Osteocyte (in vitro differentiated cells): ENCODE measurements at regions not wholly inside any gene's neighbourhood (a gene's known extent, or its start where the extent isn't known, plus 50 kb on each side); places are given as distances from the start of the nearest gene placed in this dataset.

Source experiments
- DNase-seq: peaks from one replicate; pipeline ENCODE4 v3.0.0; 2021; ENCODE audit warnings: mixed read lengths; ENCODE audit not compliant: unreplicated experiment; ENCODE audit errors: extremely low spot score
- H3K27ac Mint-ChIP-seq: one replicate; pipeline ENCODE4 v1.8.0; 2021; ENCODE audit warnings: mild to moderate bottlenecking, mixed read lengths; ENCODE audit not compliant: unreplicated experiment
- H3K27me3 Mint-ChIP-seq: one replicate; pipeline ENCODE4 v1.8.0; 2021; ENCODE audit warnings: mixed read lengths; ENCODE audit not compliant: unreplicated experiment
- H3K36me3 Mint-ChIP-seq: one replicate; pipeline ENCODE4 v1.8.0; 2021; ENCODE audit warnings: mixed read lengths; ENCODE audit not compliant: unreplicated experiment
- H3K4me1 Mint-ChIP-seq: one replicate; pipeline ENCODE4 v1.8.0; 2021; ENCODE audit warnings: mixed read lengths; ENCODE audit not compliant: unreplicated experiment
- H3K4me3 Mint-ChIP-seq: one replicate; pipeline ENCODE4 v1.8.0; 2021; ENCODE audit warnings: mild to moderate bottlenecking, moderate library complexity, mixed read lengths; ENCODE audit not compliant: unreplicated experiment
- H3K9me3 Mint-ChIP-seq: one replicate; pipeline ENCODE4 v1.8.0; 2021; ENCODE audit warnings: mixed read lengths; ENCODE audit not compliant: unreplicated experiment
- TF ChIP-seq, protein P1 (sequence below): fragments of 200-600 bp; sonication (generic); IDR thresholded peaks from 2 replicates; pipeline ENCODE4 v1.5.0; 2021; ENCODE audit warnings: antibody characterized with exemption, mild to moderate bottlenecking, moderate library complexity

DNA sequence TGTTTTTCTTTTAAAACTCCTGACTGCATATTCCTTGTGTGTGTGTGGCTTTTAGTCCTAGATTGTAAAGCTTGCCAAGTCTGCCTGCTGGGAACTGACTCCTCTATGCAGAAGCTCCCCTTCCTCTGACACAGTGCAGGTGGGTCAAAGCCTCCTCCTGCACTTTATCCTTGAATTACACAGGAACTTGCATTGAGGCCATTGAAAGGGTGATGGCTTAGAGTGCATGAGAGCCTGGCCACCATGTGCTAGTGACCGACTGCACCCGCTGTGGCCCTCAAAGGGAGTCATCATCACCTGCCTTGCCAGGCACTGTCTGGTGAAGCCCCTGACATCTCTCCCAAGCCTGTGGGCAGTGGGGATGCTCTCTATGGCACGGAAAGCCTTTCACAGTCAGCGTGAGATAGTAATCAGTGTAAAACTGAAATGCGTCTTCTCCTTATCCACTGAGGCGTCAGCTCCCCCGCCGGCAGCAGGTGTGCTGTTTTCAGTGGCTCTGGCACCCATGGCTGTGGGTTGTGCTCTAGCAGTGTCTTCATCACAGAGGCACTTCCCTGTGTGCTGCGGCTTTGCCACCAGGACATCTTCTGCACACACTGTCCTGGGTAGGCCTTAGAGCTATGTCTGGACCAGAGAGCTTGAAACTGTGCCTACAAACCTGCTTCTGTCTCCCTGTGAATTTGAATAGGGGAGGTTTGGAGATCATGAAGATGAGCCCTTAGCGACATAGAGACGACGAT, 87.9 kb downstream of the THBS2 start:
- H3K4me1 Mint-ChIP-seq: peaks cover 66% of the 10 kb centered on the region
- H3K4me3 Mint-ChIP-seq: no peak overlapping the region
- no peaks in the 10 kb centered on the region for H3K9me3 Mint-ChIP-seq
- peak overlapping the region; percentile 88 for H3K27ac Mint-ChIP-seq
- H3K27me3 Mint-ChIP-seq: no peaks in the 10 kb centered on the region
- TF ChIP-seq, protein P1, sequence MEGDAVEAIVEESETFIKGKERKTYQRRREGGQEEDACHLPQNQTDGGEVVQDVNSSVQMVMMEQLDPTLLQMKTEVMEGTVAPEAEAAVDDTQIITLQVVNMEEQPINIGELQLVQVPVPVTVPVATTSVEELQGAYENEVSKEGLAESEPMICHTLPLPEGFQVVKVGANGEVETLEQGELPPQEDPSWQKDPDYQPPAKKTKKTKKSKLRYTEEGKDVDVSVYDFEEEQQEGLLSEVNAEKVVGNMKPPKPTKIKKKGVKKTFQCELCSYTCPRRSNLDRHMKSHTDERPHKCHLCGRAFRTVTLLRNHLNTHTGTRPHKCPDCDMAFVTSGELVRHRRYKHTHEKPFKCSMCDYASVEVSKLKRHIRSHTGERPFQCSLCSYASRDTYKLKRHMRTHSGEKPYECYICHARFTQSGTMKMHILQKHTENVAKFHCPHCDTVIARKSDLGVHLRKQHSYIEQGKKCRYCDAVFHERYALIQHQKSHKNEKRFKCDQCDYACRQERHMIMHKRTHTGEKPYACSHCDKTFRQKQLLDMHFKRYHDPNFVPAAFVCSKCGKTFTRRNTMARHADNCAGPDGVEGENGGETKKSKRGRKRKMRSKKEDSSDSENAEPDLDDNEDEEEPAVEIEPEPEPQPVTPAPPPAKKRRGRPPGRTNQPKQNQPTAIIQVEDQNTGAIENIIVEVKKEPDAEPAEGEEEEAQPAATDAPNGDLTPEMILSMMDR: no peak
- peaks cover 23% of the 10 kb centered on the region for H3K36me3 Mint-ChIP-seq
- DNase-seq: peak; percentile 63

DNA sequence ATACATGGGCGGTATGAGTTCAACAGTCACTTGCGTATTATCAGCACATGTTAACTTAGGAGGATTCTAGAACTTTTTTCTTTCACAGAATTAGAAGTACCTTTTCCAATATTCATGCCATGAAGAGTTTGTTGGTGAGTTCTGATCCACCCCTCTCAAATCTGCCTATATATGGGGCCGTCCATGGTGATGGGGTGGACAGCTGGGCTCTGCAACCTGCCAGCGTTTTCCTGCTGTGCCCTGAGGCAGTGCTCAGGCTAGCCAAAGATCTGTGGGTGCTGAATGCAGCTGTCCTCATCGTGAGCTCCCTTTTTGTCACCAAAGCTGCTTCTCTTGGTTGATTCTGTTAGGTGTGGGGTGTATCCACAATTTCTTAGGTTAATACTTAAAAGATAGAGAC, 88.7 kb downstream of the THBS2 start:
- Mint-ChIP-seq H3K27me3 (no peaks in the 10 kb centered on the region), H3K4me3 (no peak overlapping the region), H3K4me1 (peaks cover 61% of the 10 kb centered on the region), H3K9me3 (no peaks in the 10 kb centered on the region), H3K27ac (peak overlapping the region; percentile 88), H3K36me3 (peaks cover 19% of the 10 kb centered on the region)
- peak; percentile 49 for DNase-seq
- TF ChIP-seq, protein P1: no peak

DNA sequence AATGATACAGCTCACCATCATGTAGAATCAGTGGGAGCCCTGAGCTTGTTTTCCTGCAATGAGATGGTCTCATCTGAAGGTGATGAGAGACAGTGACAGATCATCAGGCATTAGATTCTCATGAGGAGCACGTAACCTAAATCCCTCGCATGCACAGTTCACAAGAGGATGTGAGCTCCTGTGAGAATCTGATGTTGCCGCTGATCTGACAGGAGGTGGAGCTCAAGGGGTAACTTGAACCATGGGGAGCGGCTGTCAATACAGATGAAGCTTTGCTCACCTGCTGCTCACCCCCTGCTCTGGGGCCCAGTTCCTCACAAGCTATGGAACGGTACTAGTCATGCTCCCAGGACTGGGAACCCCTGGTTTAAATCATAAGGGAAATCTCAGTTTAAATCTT, 89.2 kb downstream of the THBS2 start:
- no peak for DNase-seq
- Mint-ChIP-seq H3K36me3 (peaks cover 19% of the 10 kb centered on the region), H3K27ac (peak overlapping the region; percentile 88), H3K27me3 (no peaks in the 10 kb centered on the region), H3K4me3 (no peak overlapping the region), H3K9me3 (no peaks in the 10 kb centered on the region), H3K4me1 (peaks cover 61% of the 10 kb centered on the region)
- TF ChIP-seq, protein P1: no peak

DNA sequence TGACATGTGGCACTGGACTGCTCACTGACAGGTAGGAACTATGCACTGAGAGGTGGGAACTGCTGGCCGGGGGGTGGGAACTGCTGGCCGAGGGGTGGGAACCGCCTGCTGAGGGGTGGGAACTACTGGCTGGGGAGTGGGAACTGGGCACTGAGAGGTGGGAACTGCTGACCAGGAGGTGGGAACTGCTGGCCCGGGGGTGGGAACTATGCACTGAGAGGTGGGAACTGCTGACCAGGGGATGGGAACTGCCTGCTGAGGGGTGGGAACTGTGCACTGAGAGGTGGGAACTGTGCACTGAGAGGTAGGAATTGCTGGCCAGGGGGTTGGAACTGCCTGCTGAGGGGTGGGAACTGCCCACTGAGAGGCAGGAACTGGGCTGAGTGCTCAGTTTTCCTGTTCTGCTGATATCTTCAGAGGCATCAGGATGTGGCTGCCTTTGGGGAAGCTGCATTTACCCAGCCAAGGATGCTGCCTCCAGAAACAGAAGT, 90.2 kb downstream of the THBS2 start:
- peak overlapping the region; percentile 94 for H3K27ac Mint-ChIP-seq
- H3K9me3 Mint-ChIP-seq: no peaks in the 10 kb centered on the region
- H3K4me1 Mint-ChIP-seq: peaks cover 59% of the 10 kb centered on the region
- DNase-seq: peak; percentile 40
- peak overlapping the region; percentile 36 for H3K4me3 Mint-ChIP-seq
- TF ChIP-seq, protein P1: no peak
- peaks cover 15% of the 10 kb centered on the region for H3K36me3 Mint-ChIP-seq
- no peaks in the 10 kb centered on the region for H3K27me3 Mint-ChIP-seq

DNA sequence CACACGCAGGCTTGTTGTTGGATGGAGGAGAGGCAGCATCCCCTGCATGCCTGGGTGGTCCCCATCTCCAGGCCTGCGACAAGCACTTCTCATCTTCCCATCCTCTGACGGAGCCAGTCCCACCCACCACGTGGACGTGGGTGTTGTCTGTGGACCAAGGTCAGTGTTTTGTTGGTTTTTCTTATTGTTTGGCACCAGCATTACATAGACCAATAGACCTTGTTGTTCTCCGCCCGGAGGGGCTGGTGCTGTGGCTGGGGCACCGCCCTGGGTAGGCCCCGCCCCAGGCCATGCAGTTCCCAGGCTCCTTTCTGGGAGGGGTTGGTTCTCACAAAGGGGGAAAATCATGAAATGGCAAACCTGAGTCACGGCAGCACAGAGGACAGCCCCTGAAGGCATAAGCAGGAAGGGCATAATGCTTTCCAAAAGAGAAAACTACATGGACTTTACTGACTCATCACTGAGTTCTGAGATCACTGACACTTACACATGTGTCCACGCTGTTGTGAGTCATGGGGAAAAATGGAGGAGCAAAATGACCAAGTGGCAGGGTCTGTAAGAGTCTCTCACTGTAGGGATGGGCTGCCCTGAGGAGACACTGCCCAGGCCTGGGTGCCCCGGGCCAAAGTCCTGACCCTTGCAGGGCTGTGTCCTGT, 90.8 kb downstream of the THBS2 start:
- Mint-ChIP-seq H3K27ac (peak overlapping the region; percentile 94), H3K4me3 (peak overlapping the region; percentile 36), H3K4me1 (peaks cover 59% of the 10 kb centered on the region), H3K36me3 (peaks cover 13% of the 10 kb centered on the region), H3K27me3 (no peaks in the 10 kb centered on the region), H3K9me3 (no peaks in the 10 kb centered on the region)
- TF ChIP-seq, protein P1: no peak
- peak; percentile 93 for DNase-seq
